Fibroblast of lung (primary cell): ENCODE measurements at regions not wholly inside any gene's neighbourhood (a gene's known extent, or its start where the extent isn't known, plus 50 kb on each side); places are given as distances from the start of the nearest gene placed in this dataset.

Experiments
- EZH2 ChIP-seq: IDR thresholded peaks from 2 replicates; pipeline ENCODE4 v1.5.1; 2012; ENCODE audit warnings: low read length, control low read depth, mild to moderate bottlenecking; ENCODE audit errors: missing control alignments
- TF ChIP-seq, protein P1 (sequence below), 2 donors: IDR thresholded peaks in 1 of 2; conservative IDR thresholded peaks in 1 of 2; 1 replicate in 1 of 2; 2 replicates in 1 of 2; pipeline ENCODE4 v1.5.1; 2011 to 2012; ENCODE audit warnings: low read length in 2 of 2, control low read depth in 1 of 2, inconsistent platforms in 1 of 2, low read depth in 1 of 2, mild to moderate bottlenecking in 1 of 2

DNA sequence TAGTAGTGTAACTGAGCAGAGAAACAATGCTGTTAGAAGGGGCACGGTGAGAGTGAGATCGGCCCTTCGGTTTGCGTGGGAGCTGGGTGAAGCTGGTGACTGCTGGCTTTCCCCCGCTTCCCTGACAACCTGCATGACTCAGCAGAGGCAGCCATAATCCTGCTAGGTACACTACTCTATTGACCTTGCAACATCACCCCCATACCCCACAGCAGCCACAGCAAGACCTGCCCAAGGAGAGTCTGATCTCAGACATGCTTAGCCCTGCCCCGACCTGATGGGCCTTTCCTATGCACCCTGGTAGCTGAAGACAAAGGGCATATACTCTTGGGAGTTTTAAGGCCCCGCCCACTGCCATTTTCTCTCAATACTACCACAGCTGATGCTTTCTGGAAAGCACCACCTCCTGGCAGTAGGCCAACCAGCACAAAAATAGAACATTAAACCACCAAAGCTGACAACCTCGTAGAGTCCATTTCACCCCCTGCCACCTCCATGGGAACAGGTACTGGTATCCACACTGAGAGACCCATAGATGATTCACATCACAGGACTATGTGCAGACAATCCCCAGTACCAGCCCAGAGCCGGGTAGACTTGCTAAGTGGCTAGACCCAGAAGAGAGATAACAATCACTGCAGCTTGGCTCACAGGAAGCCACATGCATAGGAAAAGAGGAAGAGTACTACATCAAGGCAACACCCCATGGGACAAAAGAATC is 75.9 kb upstream of the RGS6 start:
- TF ChIP-seq, protein P1, sequence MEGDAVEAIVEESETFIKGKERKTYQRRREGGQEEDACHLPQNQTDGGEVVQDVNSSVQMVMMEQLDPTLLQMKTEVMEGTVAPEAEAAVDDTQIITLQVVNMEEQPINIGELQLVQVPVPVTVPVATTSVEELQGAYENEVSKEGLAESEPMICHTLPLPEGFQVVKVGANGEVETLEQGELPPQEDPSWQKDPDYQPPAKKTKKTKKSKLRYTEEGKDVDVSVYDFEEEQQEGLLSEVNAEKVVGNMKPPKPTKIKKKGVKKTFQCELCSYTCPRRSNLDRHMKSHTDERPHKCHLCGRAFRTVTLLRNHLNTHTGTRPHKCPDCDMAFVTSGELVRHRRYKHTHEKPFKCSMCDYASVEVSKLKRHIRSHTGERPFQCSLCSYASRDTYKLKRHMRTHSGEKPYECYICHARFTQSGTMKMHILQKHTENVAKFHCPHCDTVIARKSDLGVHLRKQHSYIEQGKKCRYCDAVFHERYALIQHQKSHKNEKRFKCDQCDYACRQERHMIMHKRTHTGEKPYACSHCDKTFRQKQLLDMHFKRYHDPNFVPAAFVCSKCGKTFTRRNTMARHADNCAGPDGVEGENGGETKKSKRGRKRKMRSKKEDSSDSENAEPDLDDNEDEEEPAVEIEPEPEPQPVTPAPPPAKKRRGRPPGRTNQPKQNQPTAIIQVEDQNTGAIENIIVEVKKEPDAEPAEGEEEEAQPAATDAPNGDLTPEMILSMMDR (conservative IDR thresholded peaks at IDR 0.05 in 1 of 2, IDR thresholded peaks at IDR 0.05 in 1 of 2; ENCODE audit: low read depth in 1 of 2, low read length in 2 of 2), result no peak
- TF ChIP-seq EZH2, result no peak
